ENCODE measurements at regions not wholly inside any gene's neighbourhood (a gene's known extent, or its start where the extent isn't known, plus 50 kb on each side); places are given as distances from the start of the nearest gene placed in this dataset.

GRCh38 chr1:13930151-13930550 lies 230.2 kb downstream of the PRDM2 start:
- no peak overlapping the region for H3K27ac ChIP-seq (ENCODE audit: low read length in 2 of 2)
- no peaks in the 10 kb centered on the region for H3K9me3 Mint-ChIP-seq (ENCODE audit: insufficient read depth)
- no peak overlapping the region for H3K4me3 Mint-ChIP-seq
- no peaks in the 10 kb centered on the region for H4K20me1 ChIP-seq (ENCODE audit: control insufficient read depth, insufficient read depth, low read length, poor library complexity, severe bottlenecking)
- H3K79me2 ChIP-seq (ENCODE audit: control insufficient read depth, insufficient read depth, low read length): no peaks in the 10 kb centered on the region
- ChIA-PET POLR2A (no interaction called here), CTCF (interaction anchor here (1.0 to 1.2 kb wide), 2 partner anchors 9 to 324 kb away, joined by 3 to 4 read pairs; no protein-coding TSS in a partner anchor)
- no peak overlapping the region for H2AFZ ChIP-seq (ENCODE audit: insufficient read depth, low read depth, low read length, poor library complexity, severe bottlenecking)
- no peaks in the 10 kb centered on the region for H3K4me1 Mint-ChIP-seq
- intact Hi-C loops (cut with micrococcal nuclease): no loop called here
- no peak overlapping the region for H3K9ac ChIP-seq (ENCODE audit: low read length)
- H3K36me3 ChIP-seq (replicated peaks in 1 of 2; ENCODE audit: control extremely low read depth in 1 of 2, control insufficient read depth in 1 of 2, extremely low read depth in 1 of 2, insufficient read depth in 2 of 2, low read length in 1 of 2): no peaks in the 10 kb centered on the region
- whole genome bisulfite sequencing (ENCODE audit: insufficient coverage): 21% methylated on average over 2 of the region's 3 CpGs
- ATAC-seq (ENCODE audit: low read depth) (no peak), DNase-seq (peak; percentile 11)
- H3K27me3 ChIP-seq (replicated peaks in 1 of 4; ENCODE audit: control extremely low read depth in 1 of 4, control insufficient read depth in 3 of 4, insufficient read depth in 4 of 4, low read length in 3 of 4): peaks cover 0 to 15% (median 4%) of the 10 kb centered on the region in 4 experiments
- no peaks in the 10 kb centered on the region for H3K4me1 ChIP-seq (ENCODE audit: control insufficient read depth in 2 of 2, insufficient read depth in 2 of 2, low read length in 2 of 2)
- no peak overlapping the region for H3K27ac Mint-ChIP-seq
- H3K27me3 Mint-ChIP-seq: peaks cover 24% of the 10 kb centered on the region
- no peak overlapping the region for H3K4me3 ChIP-seq (ENCODE audit: control extremely low read depth in 1 of 5, extremely low read depth in 1 of 5, insufficient read depth in 1 of 5, low read depth in 2 of 5, low read length in 4 of 5)
- no peaks in the 10 kb centered on the region for H3K9me3 ChIP-seq (ENCODE audit: control extremely low read depth in 1 of 3, control insufficient read depth in 2 of 3, insufficient read depth in 1 of 3, low read length in 2 of 3)
- no peak overlapping the region for H3K4me2 ChIP-seq (replicated peaks; ENCODE audit: low read depth, low read length, poor library complexity, severe bottlenecking)
- TF ChIP-seq CTCF (IDR thresholded peaks at IDR 0.05): peak; percentile 51
- TF ChIP-seq EZH2 (IDR thresholded peaks at IDR 0.05; ENCODE audit: borderline replicate concordance, insufficient read depth, low read depth, low read length, poor library complexity, severe bottlenecking): no peak

GRCh38 chr1:13931226-13931625 lies 231.2 kb downstream of the PRDM2 start:
- no peaks in the 10 kb centered on the region for H3K4me1 ChIP-seq (ENCODE audit: control insufficient read depth in 2 of 2, insufficient read depth in 2 of 2, low read length in 2 of 2)
- Mint-ChIP-seq H3K4me3 (no peak overlapping the region), H3K9me3 (ENCODE audit: insufficient read depth) (no peaks in the 10 kb centered on the region), H3K27me3 (peaks cover 20% of the 10 kb centered on the region), H3K4me1 (no peaks in the 10 kb centered on the region), H3K27ac (no peak overlapping the region)
- DNase-seq (no peak), ATAC-seq (ENCODE audit: low read depth) (no peak)
- CTCF ChIA-PET: interaction anchor here (0.6 to 1.0 kb wide), 4 partner anchors 8 to 325 kb away, joined by 3 to 4 read pairs (median 3); no protein-coding TSS in a partner anchor
- no peaks in the 10 kb centered on the region for H3K79me2 ChIP-seq (ENCODE audit: control insufficient read depth, insufficient read depth, low read length)
- H3K4me3 ChIP-seq (ENCODE audit: control extremely low read depth in 1 of 5, extremely low read depth in 1 of 5, insufficient read depth in 1 of 5, low read depth in 2 of 5, low read length in 4 of 5): no peak overlapping the region
- H3K9me3 ChIP-seq (ENCODE audit: control extremely low read depth in 1 of 3, control insufficient read depth in 2 of 3, insufficient read depth in 1 of 3, low read length in 2 of 3): no peaks in the 10 kb centered on the region
- no peak overlapping the region for H3K27ac ChIP-seq (ENCODE audit: low read length in 2 of 2)
- no peaks in the 10 kb centered on the region for H4K20me1 ChIP-seq (ENCODE audit: control insufficient read depth, insufficient read depth, low read length, poor library complexity, severe bottlenecking)
- WGBS (ENCODE audit: insufficient coverage): 83% methylated on average over 2 of the region's 3 CpGs
- H3K9ac ChIP-seq (ENCODE audit: low read length): no peak overlapping the region
- no peak overlapping the region for H3K4me2 ChIP-seq (replicated peaks; ENCODE audit: low read depth, low read length, poor library complexity, severe bottlenecking)
- H2AFZ ChIP-seq (ENCODE audit: insufficient read depth, low read depth, low read length, poor library complexity, severe bottlenecking): no peak overlapping the region
- intact Hi-C loops (cut with micrococcal nuclease): no loop called here
- POLR2A ChIA-PET: interaction anchor here (0.5 kb wide), 1 partner anchor 269 kb away, joined by 3 read pairs; no protein-coding TSS in a partner anchor
- peaks cover 0 to 10% (median 3%) of the 10 kb centered on the region in 4 experiments for H3K27me3 ChIP-seq (replicated peaks in 1 of 4; ENCODE audit: control extremely low read depth in 1 of 4, control insufficient read depth in 3 of 4, insufficient read depth in 4 of 4, low read length in 3 of 4)
- TF ChIP-seq CTCF (IDR thresholded peaks at IDR 0.05) (no peak), EZH2 (IDR thresholded peaks at IDR 0.05; ENCODE audit: borderline replicate concordance, insufficient read depth, low read depth, low read length, poor library complexity, severe bottlenecking) (no peak)
- H3K36me3 ChIP-seq (replicated peaks in 1 of 2; ENCODE audit: control extremely low read depth in 1 of 2, control insufficient read depth in 1 of 2, extremely low read depth in 1 of 2, insufficient read depth in 2 of 2, low read length in 1 of 2): no peaks in the 10 kb centered on the region

All from B cell (primary cell).